ENCODE measurements at regions not wholly inside any gene's neighbourhood (a gene's known extent, or its start where the extent isn't known, plus 50 kb on each side); places are given as distances from the start of the nearest gene placed in this dataset.

DNA sequence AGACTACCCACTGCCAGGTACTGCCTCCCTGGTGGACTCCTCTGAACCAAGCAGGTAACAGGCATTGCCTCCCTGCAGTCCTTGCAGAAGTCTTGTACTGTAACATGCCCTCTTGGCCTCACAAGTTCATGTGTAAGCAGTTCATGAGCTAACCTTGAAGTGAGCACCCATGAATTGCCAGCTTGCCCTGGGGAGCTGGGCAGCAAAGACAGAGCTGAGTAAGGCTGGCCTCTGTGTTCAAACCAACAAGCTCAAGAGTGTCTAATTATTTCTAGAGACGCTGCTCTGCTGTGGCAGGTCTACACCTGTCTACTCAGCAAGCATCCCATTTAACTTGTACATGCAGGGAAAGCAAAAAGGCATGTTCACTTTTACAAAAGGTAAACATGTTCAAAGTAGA lies 113.5 kb downstream of the FEM1C start:
- no peak overlapping the region for H3K4me3 ChIP-seq (ENCODE audit: low read depth, low read length)
- no peak for TF ChIP-seq CTCF (IDR thresholded peaks at IDR 0.05; ENCODE audit: insufficient read depth, low read depth, low read length, missing control alignments)
- no peak for DNase-seq (ENCODE audit: low read depth)

GRCh38 chr5:115430374-115430773 lies 114.2 kb downstream of the FEM1C start:
- no peak for TF ChIP-seq CTCF (IDR thresholded peaks at IDR 0.05; ENCODE audit: insufficient read depth, low read depth, low read length, missing control alignments)
- no peak overlapping the region for H3K4me3 ChIP-seq (ENCODE audit: low read depth, low read length)
- DNase-seq (ENCODE audit: low read depth), result no peak

DNA sequence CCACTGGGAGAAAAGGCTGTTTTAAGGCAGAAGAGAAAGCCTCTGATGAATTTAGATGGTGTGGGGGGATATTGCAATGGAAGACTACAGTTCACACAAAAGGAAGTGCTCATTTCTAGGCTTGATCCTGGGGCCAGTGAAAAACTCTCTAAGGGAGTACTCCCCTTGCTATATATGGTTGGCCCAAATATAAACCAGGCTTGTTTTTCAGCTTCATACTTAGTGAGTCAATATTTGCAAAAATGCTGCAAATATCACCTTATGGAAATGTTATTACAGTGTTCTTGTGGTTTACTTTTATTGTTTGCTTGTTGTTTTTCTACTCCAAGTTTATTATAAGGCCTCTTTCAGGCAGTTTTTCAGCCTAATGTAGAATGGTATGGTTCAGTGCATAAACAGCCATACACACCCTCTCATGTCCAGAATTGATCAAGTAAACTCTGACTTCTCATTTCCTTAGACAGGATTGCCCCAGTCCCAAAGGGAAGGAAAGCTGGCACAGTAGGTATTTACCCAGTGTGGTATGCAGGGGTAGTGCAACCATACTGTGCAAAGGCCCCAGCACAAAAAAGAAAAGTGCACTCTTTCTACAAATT lies 115.1 kb downstream of the FEM1C start:
- TF ChIP-seq CTCF (IDR thresholded peaks at IDR 0.05; ENCODE audit: insufficient read depth, low read depth, low read length, missing control alignments), result no peak
- no peak for DNase-seq (ENCODE audit: low read depth)
- H3K4me3 ChIP-seq (ENCODE audit: low read depth, low read length), result no peak overlapping the region

DNA sequence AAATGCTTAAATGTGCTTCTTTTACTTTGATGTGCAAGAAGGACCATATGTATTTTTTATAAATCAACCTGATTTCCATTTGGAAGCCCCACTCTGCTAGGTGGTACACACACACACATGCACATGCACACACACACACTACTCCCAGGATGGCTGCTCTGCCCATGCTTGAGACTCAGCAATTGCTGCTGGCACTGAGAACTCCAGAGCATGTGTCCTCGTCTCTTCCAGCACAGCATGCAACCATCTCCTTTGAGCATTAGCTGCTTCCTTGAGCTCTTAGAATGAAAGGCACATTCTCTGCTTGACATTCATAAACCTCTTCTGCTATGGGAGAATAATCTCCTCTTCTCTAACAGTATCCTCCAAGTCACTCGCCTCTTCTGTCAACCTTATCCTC lies 115.9 kb downstream of the FEM1C start:
- H3K4me3 ChIP-seq (ENCODE audit: low read depth, low read length), result no peak overlapping the region
- no peak for TF ChIP-seq CTCF (IDR thresholded peaks at IDR 0.05; ENCODE audit: insufficient read depth, low read depth, low read length, missing control alignments)
- no peak for DNase-seq (ENCODE audit: low read depth)

DNA sequence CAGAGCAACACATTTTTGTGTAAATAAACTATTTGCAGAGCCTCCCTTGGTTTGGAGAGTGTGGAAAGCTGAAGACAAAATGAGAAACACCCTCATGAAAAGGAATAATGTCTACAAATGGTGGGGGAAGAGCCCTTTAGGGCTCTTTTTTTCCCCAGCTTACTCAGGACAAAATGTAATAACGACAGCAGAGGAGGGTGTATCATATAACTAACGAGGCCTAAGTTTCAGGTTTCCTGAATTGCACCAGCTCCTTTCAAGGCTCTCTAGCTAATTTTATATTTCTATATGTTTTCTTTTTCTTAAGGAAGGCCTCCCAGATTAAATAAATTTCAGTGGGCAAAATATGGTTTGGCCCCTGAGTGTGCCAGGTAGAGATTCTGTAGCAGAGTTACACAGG lies 116.3 kb downstream of the FEM1C start:
- TF ChIP-seq CTCF (IDR thresholded peaks at IDR 0.05; ENCODE audit: insufficient read depth, low read depth, low read length, missing control alignments), result no peak
- no peak overlapping the region for H3K4me3 ChIP-seq (ENCODE audit: low read depth, low read length)
- no peak for DNase-seq (ENCODE audit: low read depth)

GRCh38 chr5:115424446-115424845 lies 120.1 kb downstream of the FEM1C start:
- DNase-seq (ENCODE audit: low read depth), result no peak
- no peak for TF ChIP-seq CTCF (IDR thresholded peaks at IDR 0.05; ENCODE audit: insufficient read depth, low read depth, low read length, missing control alignments)
- no peak overlapping the region for H3K4me3 ChIP-seq (ENCODE audit: low read depth, low read length)

DNA sequence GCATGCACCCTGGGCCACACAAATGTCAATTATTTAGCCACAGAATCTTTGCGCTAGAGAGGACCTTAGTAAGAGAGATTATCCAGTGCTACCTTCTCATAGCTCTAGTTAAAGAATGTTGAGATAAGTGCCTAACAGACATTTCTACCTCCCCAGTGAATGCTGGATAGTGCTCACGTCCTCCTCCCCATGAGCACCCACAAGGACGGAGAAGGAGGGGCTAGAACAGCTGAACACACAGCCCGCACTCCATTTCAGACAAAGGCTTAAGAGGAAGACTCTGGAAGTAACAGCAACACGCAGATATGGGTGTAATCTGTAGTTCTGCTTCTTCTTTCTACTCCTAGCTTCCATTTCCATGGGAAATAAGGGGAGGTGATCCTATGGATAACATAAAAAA lies 120.5 kb downstream of the FEM1C start:
- DNase-seq (ENCODE audit: low read depth), result no peak
- no peak for TF ChIP-seq CTCF (IDR thresholded peaks at IDR 0.05; ENCODE audit: insufficient read depth, low read depth, low read length, missing control alignments)

More for the DNA sequence above, 120.5 kb downstream of the FEM1C start:
- H3K4me3 ChIP-seq (ENCODE audit: low read depth, low read length), result no peak overlapping the region

All from GM12865 (cell line).